Left renal cortex interstitium (tissue), 4 donors: ENCODE measurements at regions not wholly inside any gene's neighbourhood (a gene's known extent, or its start where the extent isn't known, plus 50 kb on each side); places are given as distances from the start of the nearest gene placed in this dataset.
A peak's percentile ranks its signal among the peaks of the same experiment; 100 is the strongest.
"Not testable (repeated sequence)": the region's sequence is repeated elsewhere in the genome, so short reads cannot be mapped to it uniquely, and the experiment has no call there.

Experiments
- DNase-seq, 4 donors: peaks; one replicate each; pipeline ENCODE4 v3.0.0-alpha.2; 2013; ENCODE audit warnings: low read depth in 4 of 4, low spot score in 2 of 4, missing footprints in 1 of 4

- DNase-seq = no peak
These were observed 301.4 kb upstream of the DNAJC19 start for GRCh38 chr3:181290941-181291340.

- DNase-seq = no peak
These were observed 299.8 kb upstream of the DNAJC19 start for GRCh38 chr3:181289306-181289705.

- no peak for DNase-seq
These were observed 298.6 kb upstream of the DNAJC19 start for GRCh38 chr3:181288145-181288544.

- DNase-seq = no peak
These were observed 289.7 kb upstream of the DNAJC19 start for GRCh38 chr3:181279239-181279565.

- peak in 1 of 4 donors; percentile 4 for DNase-seq
These were observed 289.1 kb upstream of the DNAJC19 start for GRCh38 chr3:181278468-181279238.

- no peak for DNase-seq
These were observed 286.9 kb upstream of the DNAJC19 start for GRCh38 chr3:181276358-181276896.

- DNase-seq = no peak
These were observed 284.5 kb upstream of the DNAJC19 start for GRCh38 chr3:181274025-181274424.

GRCh38 chr3:181267312-181267711 lies 277.8 kb upstream of the DNAJC19 start:
- no peak for DNase-seq

GRCh38 chr3:181265750-181266333 lies 276.3 kb upstream of the DNAJC19 start:
- no peak for DNase-seq

- DNase-seq = no peak
These were observed 274.9 kb upstream of the DNAJC19 start for GRCh38 chr3:181264486-181264885.

GRCh38 chr3:181253796-181254195 lies 264.3 kb upstream of the DNAJC19 start:
- no peak for DNase-seq

GRCh38 chr3:181252631-181253030 lies 263.1 kb upstream of the DNAJC19 start:
- DNase-seq = peak in 1 of 4 donors; percentile 0

- DNase-seq = no peak
These were observed 261.2 kb upstream of the DNAJC19 start for GRCh38 chr3:181250714-181251113.

- no peak for DNase-seq
These were observed 249.9 kb upstream of the DNAJC19 start for GRCh38 chr3:181239441-181239840.

GRCh38 chr3:181230258-181230657 lies 240.7 kb upstream of the DNAJC19 start:
- DNase-seq = no peak

- DNase-seq = no peak
These were observed 223.8 kb upstream of the DNAJC19 start for GRCh38 chr3:181213347-181213746.

- no peak for DNase-seq
These were observed 222.7 kb upstream of the DNAJC19 start for GRCh38 chr3:181212271-181212670.

GRCh38 chr3:181210275-181210674 lies 220.7 kb upstream of the DNAJC19 start:
- DNase-seq = no peak

- no peak for DNase-seq
These were observed 200.0 kb upstream of the DNAJC19 start for GRCh38 chr3:181189556-181189955.

GRCh38 chr3:181183764-181184163 lies 194.2 kb upstream of the DNAJC19 start:
- DNase-seq = no peak

- DNase-seq = not testable (repeated sequence)
These were observed 193.5 kb upstream of the DNAJC19 start for GRCh38 chr3:181183057-181183456.

- no peak for DNase-seq
These were observed 189.5 kb upstream of the DNAJC19 start for GRCh38 chr3:181178991-181179390.
